GM23338 (cell line): ENCODE measurements at regions not wholly inside any gene's neighbourhood (a gene's known extent, or its start where the extent isn't known, plus 50 kb on each side); places are given as distances from the start of the nearest gene placed in this dataset.

Experiments
- ATAC-seq: fragments of 200-7000 bp; cut with Tn5 transposase; 3 replicates; pipeline ENCODE4 v1.9.1; 2020
- DNase-seq: peaks from one replicate; pipeline ENCODE4 v3.0.0-alpha.2; 2015; ENCODE audit warnings: low spot score
- H2AFZ ChIP-seq: fragments of 200-600 bp; sonication (generic); 2 replicates; pipeline ENCODE4 v1.8.0; 2016; ENCODE audit warnings: antibody characterized with exemption, mild to moderate bottlenecking, moderate library complexity
- H3F3A ChIP-seq: fragments of 200-600 bp; sonication (generic); replicated peaks from 2 replicates; pipeline ENCODE4 v1.8.0; 2017; ENCODE audit warnings: antibody characterized with exemption, mixed run types, low read depth
- H3K27ac ChIP-seq: fragments of 200-600 bp; sonication (generic); 2 replicates; pipeline ENCODE4 v1.6.1; 2016; ENCODE audit warnings: low read depth
- H3K27me3 ChIP-seq: fragments of 200-600 bp; sonication (generic); 2 replicates; pipeline ENCODE4 v1.8.0; 2016; ENCODE audit warnings: mild to moderate bottlenecking, mixed run types, moderate library complexity; ENCODE audit not compliant: insufficient read depth
- H3K36me3 ChIP-seq: fragments of 200-600 bp; sonication (generic); 2 replicates; pipeline ENCODE4 v1.8.0; 2016; ENCODE audit warnings: mild to moderate bottlenecking; ENCODE audit not compliant: insufficient read depth
- H3K4me1 ChIP-seq: fragments of 200-600 bp; sonication (generic); 2 replicates; pipeline ENCODE4 v1.8.0; 2016; ENCODE audit warnings: mild to moderate bottlenecking, moderate library complexity; ENCODE audit not compliant: insufficient read depth
- H3K4me2 ChIP-seq: fragments of 200-600 bp; sonication (generic); 2 replicates; pipeline ENCODE4 v1.7.1; 2017; ENCODE audit warnings: mixed run types
- H3K4me3 ChIP-seq: fragments of 200-600 bp; sonication (generic); 2 replicates; pipeline ENCODE4 v1.6.1; 2016; ENCODE audit warnings: mixed run types
- H3K79me2 ChIP-seq: fragments of 200-600 bp; sonication (generic); replicated peaks from 2 replicates; pipeline ENCODE4 v1.8.0; 2017; ENCODE audit warnings: mild to moderate bottlenecking; ENCODE audit not compliant: insufficient read depth
- H3K9me2 ChIP-seq: fragments of 200-600 bp; sonication (generic); 2 replicates; pipeline ENCODE4 v1.8.0; 2017; ENCODE audit not compliant: insufficient read depth
- H4K20me1 ChIP-seq: fragments of 200-600 bp; sonication (generic); replicated peaks from 2 replicates; pipeline ENCODE4 v1.8.0; 2017; ENCODE audit warnings: mild to moderate bottlenecking; ENCODE audit not compliant: insufficient read depth
- H3K27ac Mint-ChIP-seq: 2 replicates; pipeline ENCODE4 v1.8.0; 2020; ENCODE audit warnings: inconsistent platforms, mild to moderate bottlenecking, moderate library complexity, mixed read lengths
- H3K27me3 Mint-ChIP-seq: 3 replicates; pipeline ENCODE4 v1.8.0; 2022; ENCODE audit warnings: low read depth, mild to moderate bottlenecking, moderate library complexity, mixed read lengths, inconsistent platforms; ENCODE audit not compliant: insufficient read depth, poor library complexity
- H3K36me3 Mint-ChIP-seq: 3 replicates; pipeline ENCODE4 v1.8.0; 2021; ENCODE audit warnings: low read depth, mild to moderate bottlenecking, inconsistent platforms, moderate library complexity, mixed read lengths
- H3K4me1 Mint-ChIP-seq: 3 replicates; pipeline ENCODE4 v1.8.0; 2020; ENCODE audit warnings: mild to moderate bottlenecking, inconsistent platforms, mixed read lengths
- H3K4me3 Mint-ChIP-seq: 3 replicates; pipeline ENCODE4 v1.8.0; 2021; ENCODE audit warnings: moderate library complexity, mild to moderate bottlenecking, inconsistent platforms, mixed read lengths
- H3K9me3 Mint-ChIP-seq: 3 replicates; pipeline ENCODE4 v1.8.0; 2020; ENCODE audit warnings: moderate library complexity, mild to moderate bottlenecking, inconsistent platforms, mixed read lengths
- CREB1 ChIP-seq: fragments of 250-450 bp; sonication (Bioruptor Pico); IDR thresholded peaks from 2 replicates; pipeline ENCODE4 v1.5.0; 2020; ENCODE audit warnings: low read depth, mild to moderate bottlenecking, moderate library complexity
- EZH2 ChIP-seq: fragments of 200-600 bp; sonication (generic); IDR thresholded peaks from one replicate; pipeline ENCODE4 v1.8.0; 2017; ENCODE audit warnings: antibody characterized with exemption, mild to moderate bottlenecking, low read depth; ENCODE audit not compliant: unreplicated experiment
- POLR2AphosphoS5 ChIP-seq: IDR thresholded peaks from 2 replicates; pipeline ENCODE4 v1.6.1; 2016; ENCODE audit warnings: antibody characterized with exemption, low read depth
- REST ChIP-seq: IDR thresholded peaks from one replicate; pipeline ENCODE4 v1.6.1; 2018; ENCODE audit warnings: antibody characterized with exemption; ENCODE audit not compliant: unreplicated experiment
- ZNF462 ChIP-seq: fragments of 250-450 bp; sonication (Bioruptor Pico); IDR thresholded peaks from 2 replicates; pipeline ENCODE4 v1.5.0; 2020; ENCODE audit warnings: mild to moderate bottlenecking, moderate library complexity

- Mint-ChIP-seq H3K4me1 (peaks cover 2% of the 10 kb centered on the region; the same call in 1 of the 3 replicates), H3K36me3 (no peaks in the 10 kb centered on the region), H3K27ac (no peak overlapping the region), H3K4me3 (no peak overlapping the region), H3K27me3 (no peaks in the 10 kb centered on the region), H3K9me3 (no peaks in the 10 kb centered on the region; the same call in 2 of the 3 replicates)
- no peak for DNase-seq
- TF ChIP-seq ZNF462 (CRISPR knock-in tag): no peak
- TF ChIP-seq CREB1 (CRISPR knock-in tag): no peak
- TF ChIP-seq POLR2AphosphoS5: no peak
- no peak for TF ChIP-seq REST
- TF ChIP-seq EZH2: no peak
- Histone ChIP-seq H3K4me3 (no peak overlapping the region), H3K36me3 (no peaks in the 10 kb centered on the region), H2AFZ (no peak overlapping the region), H3K27me3 (no peaks in the 10 kb centered on the region), H3K27ac (no peak overlapping the region), H4K20me1 (no peaks in the 10 kb centered on the region), H3K4me2 (no peak overlapping the region), H3K9me2 (no peaks in the 10 kb centered on the region), H3K79me2 (no peaks in the 10 kb centered on the region), H3K4me1 (no peaks in the 10 kb centered on the region), H3F3A (no peaks in the 10 kb centered on the region)
- ATAC-seq: no peak
Measured at GRCh38 chr16:17566656-17567450, 96.1 kb upstream of the XYLT1 start.
